Lower leg skin (tissue), 4 donors: ENCODE measurements at regions not wholly inside any gene's neighbourhood (a gene's known extent, or its start where the extent isn't known, plus 50 kb on each side); places are given as distances from the start of the nearest gene placed in this dataset.
A peak's percentile ranks its signal among the peaks of the same experiment; 100 is the strongest.

Experiments used
- DNase-seq, 2 donors: peaks; one replicate each; pipeline ENCODE4 v3.0.0-alpha.2; 2019; ENCODE audit warnings: low spot score in 2 of 2
- H3K4me3 ChIP-seq: fragments of 200-600 bp; sonication (generic); 2 replicates; pipeline ENCODE4 v1.5.1; 2017; ENCODE audit warnings: mild to moderate bottlenecking, low read depth; ENCODE audit not compliant: poor library complexity, severe bottlenecking
- CTCF ChIP-seq, 3 donors: fragments of 450-650 bp; IDR thresholded peaks; one replicate each; pipeline ENCODE4 v1.5.1; 2016; ENCODE audit warnings: antibody characterized with exemption in 3 of 3, mild to moderate bottlenecking in 3 of 3, moderate library complexity in 2 of 3
- POLR2A ChIP-seq, 2 donors: fragments of 450-650 bp; IDR thresholded peaks; one replicate each; pipeline ENCODE4 v1.6.1; 2016 to 2017; ENCODE audit warnings: antibody characterized with exemption in 2 of 2, mild to moderate bottlenecking in 1 of 2, moderate library complexity in 1 of 2
- WGBS, 2 donors: methylation state at CpG; one replicate each; pipeline ENCODE4 v1.1.5; 2018; 5-methylcytosine and 5-hydroxymethylcytosine counted together
- intact Hi-C: fragments of 100-400 bp; cut with DNase I; formaldehyde crosslinking; loops from one replicate; pipeline ENCODE4 v1.15.0; 2023; ENCODE audit warnings: low total_unique reads

GRCh38 chr2:200747668-200748618, 63.8 kb upstream of the BZW1 start:
- WGBS, 2 donors = 80 to 87% methylated on average over 16 of the region's 16 CpGs
- intact Hi-C loops = no loop called here
- TF ChIP-seq POLR2A (IDR thresholded peaks at IDR 0.05) = no peak
- no peak for TF ChIP-seq CTCF (IDR thresholded peaks at IDR 0.05)
- H3K4me3 ChIP-seq = no peak overlapping the region
- peak in 1 of 2 donors; percentile 29 for DNase-seq

GRCh38 chr2:200748779-200749178, 62.9 kb upstream of the BZW1 start:
- WGBS, 2 donors = 85 to 88% methylated on average over 4 of the region's 4 CpGs
- intact Hi-C loops = no loop called here
- DNase-seq = no peak

GRCh38 chr2:200749631-200750322, 61.9 kb upstream of the BZW1 start:
- DNase-seq = no peak
- WGBS, 2 donors = 89 to 91% methylated on average over 4 of the region's 4 CpGs
- intact Hi-C loops = no loop called here
- H3K4me3 ChIP-seq = no peak overlapping the region
- TF ChIP-seq CTCF (IDR thresholded peaks at IDR 0.05) (no peak), POLR2A (IDR thresholded peaks at IDR 0.05) (no peak)

More at GRCh38 chr2:200748779-200749178, 62.9 kb upstream of the BZW1 start:
- TF ChIP-seq POLR2A (IDR thresholded peaks at IDR 0.05) = no peak
- TF ChIP-seq CTCF (IDR thresholded peaks at IDR 0.05) = no peak
- no peak overlapping the region for H3K4me3 ChIP-seq

GRCh38 chr2:200750323-200750910, 61.3 kb upstream of the BZW1 start:
- intact Hi-C loops = no loop called here
- TF ChIP-seq CTCF (IDR thresholded peaks at IDR 0.05) (no peak), POLR2A (IDR thresholded peaks at IDR 0.05) (no peak)
- WGBS, 2 donors = 83 to 84% methylated on average over 6 of the region's 6 CpGs
- DNase-seq = no peak
- no peak overlapping the region for H3K4me3 ChIP-seq

- intact Hi-C loops = no loop called here
- 68% methylated on average over 2 of the region's 2 CpGs for WGBS, 2 donors
- no peak overlapping the region for H3K4me3 ChIP-seq
- TF ChIP-seq CTCF (IDR thresholded peaks at IDR 0.05) = no peak
- TF ChIP-seq POLR2A (IDR thresholded peaks at IDR 0.05) = no peak
- DNase-seq = no peak
Measured at GRCh38 chr2:200751786-200752185, 59.9 kb upstream of the BZW1 start.
